Epithelial cell of esophagus (primary cell): ENCODE measurements at regions not wholly inside any gene's neighbourhood (a gene's known extent, or its start where the extent isn't known, plus 50 kb on each side); places are given as distances from the start of the nearest gene placed in this dataset.

Source experiments
- DNase-seq: peaks from one replicate; pipeline ENCODE4 v3.0.0; 2010; ENCODE audit warnings: low read depth
- H3K4me3 ChIP-seq: 2 replicates; pipeline ENCODE4 v1.5.1; 2011; ENCODE audit warnings: mild to moderate bottlenecking, low read length, control low read depth
- CTCF ChIP-seq: IDR thresholded peaks from 2 replicates; pipeline ENCODE4 v1.5.1; 2011; ENCODE audit warnings: low read depth, mild to moderate bottlenecking, low read length, control low read depth, inconsistent platforms; ENCODE audit not compliant: insufficient read depth; ENCODE audit errors: missing control alignments

GRCh38 chr18:43465483-43465882 is 188.2 kb upstream of the SYT4 start:
- DNase-seq = no peak
- no peak for TF ChIP-seq CTCF

GRCh38 chr18:43471873-43472272 is 194.6 kb upstream of the SYT4 start:
- H3K4me3 ChIP-seq = no peak overlapping the region
- TF ChIP-seq CTCF = no peak
- DNase-seq = no peak

More at GRCh38 chr18:43465483-43465882, 188.2 kb upstream of the SYT4 start:
- no peak overlapping the region for H3K4me3 ChIP-seq

- DNase-seq = no peak
- no peak overlapping the region for H3K4me3 ChIP-seq
- TF ChIP-seq CTCF = no peak
These were observed 203.8 kb upstream of the SYT4 start for GRCh38 chr18:43481069-43481468.

- TF ChIP-seq CTCF = no peak
- no peak overlapping the region for H3K4me3 ChIP-seq
- DNase-seq = no peak
These were observed 204.8 kb upstream of the SYT4 start for GRCh38 chr18:43482136-43482535.

- no peak for DNase-seq
- TF ChIP-seq CTCF = no peak
- H3K4me3 ChIP-seq = no peak overlapping the region
These were observed 205.3 kb upstream of the SYT4 start for GRCh38 chr18:43482600-43482999.

- no peak for TF ChIP-seq CTCF
- no peak overlapping the region for H3K4me3 ChIP-seq
- DNase-seq = peak; percentile 12
These were observed 207.4 kb upstream of the SYT4 start for GRCh38 chr18:43484710-43485109.

- no peak overlapping the region for H3K4me3 ChIP-seq
- no peak for DNase-seq
- no peak for TF ChIP-seq CTCF
These were observed 208.3 kb upstream of the SYT4 start for GRCh38 chr18:43485545-43485963.
